Testis (tissue), 2 donors: ENCODE measurements at regions not wholly inside any gene's neighbourhood (a gene's known extent, or its start where the extent isn't known, plus 50 kb on each side); places are given as distances from the start of the nearest gene placed in this dataset.

Experiments
- POLR2A ChIP-seq: fragments of 450-650 bp; IDR thresholded peaks from one replicate; pipeline ENCODE4 v1.6.1; 2017; ENCODE audit warnings: antibody characterized with exemption, mild to moderate bottlenecking, moderate library complexity
- TF ChIP-seq, protein P1 (sequence below), 3 experiments: fragments of 450-650 bp in 2 of 3; fragments of 200-600 bp in 1 of 3; sonication (generic) in 1 of 3; IDR thresholded peaks; one replicate each; pipeline ENCODE4 v1.5.1; 2016 to 2019; ENCODE audit warnings: antibody characterized with exemption in 3 of 3, mild to moderate bottlenecking in 2 of 3, moderate library complexity in 1 of 3

GRCh38 chr7:96792115-96792514 lies 82.5 kb upstream of the SEM1 start:
- no peak for TF ChIP-seq POLR2A
- TF ChIP-seq, protein P1, sequence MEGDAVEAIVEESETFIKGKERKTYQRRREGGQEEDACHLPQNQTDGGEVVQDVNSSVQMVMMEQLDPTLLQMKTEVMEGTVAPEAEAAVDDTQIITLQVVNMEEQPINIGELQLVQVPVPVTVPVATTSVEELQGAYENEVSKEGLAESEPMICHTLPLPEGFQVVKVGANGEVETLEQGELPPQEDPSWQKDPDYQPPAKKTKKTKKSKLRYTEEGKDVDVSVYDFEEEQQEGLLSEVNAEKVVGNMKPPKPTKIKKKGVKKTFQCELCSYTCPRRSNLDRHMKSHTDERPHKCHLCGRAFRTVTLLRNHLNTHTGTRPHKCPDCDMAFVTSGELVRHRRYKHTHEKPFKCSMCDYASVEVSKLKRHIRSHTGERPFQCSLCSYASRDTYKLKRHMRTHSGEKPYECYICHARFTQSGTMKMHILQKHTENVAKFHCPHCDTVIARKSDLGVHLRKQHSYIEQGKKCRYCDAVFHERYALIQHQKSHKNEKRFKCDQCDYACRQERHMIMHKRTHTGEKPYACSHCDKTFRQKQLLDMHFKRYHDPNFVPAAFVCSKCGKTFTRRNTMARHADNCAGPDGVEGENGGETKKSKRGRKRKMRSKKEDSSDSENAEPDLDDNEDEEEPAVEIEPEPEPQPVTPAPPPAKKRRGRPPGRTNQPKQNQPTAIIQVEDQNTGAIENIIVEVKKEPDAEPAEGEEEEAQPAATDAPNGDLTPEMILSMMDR (IDR thresholded peaks at IDR 0.05): no peak
